Erythroblast (primary cell): ENCODE measurements at regions not wholly inside any gene's neighbourhood (a gene's known extent, or its start where the extent isn't known, plus 50 kb on each side); places are given as distances from the start of the nearest gene placed in this dataset.

Experiments
- GATA1 ChIP-seq: IDR thresholded peaks from 2 replicates; pipeline ENCODE4 v1.6.1; 2011; ENCODE audit warnings: low read depth, mild to moderate bottlenecking, control low read depth, low read length, moderate library complexity
- POLR2A ChIP-seq: IDR thresholded peaks from 2 replicates; pipeline ENCODE4 v1.6.1; 2011; ENCODE audit warnings: mild to moderate bottlenecking, low read length

GRCh38 chr4:97404876-97405523 is 738.3 kb downstream of the STPG2 start:
- TF ChIP-seq POLR2A (no peak), GATA1 (no peak)
